BE2C (cell line): ENCODE measurements at regions not wholly inside any gene's neighbourhood (a gene's known extent, or its start where the extent isn't known, plus 50 kb on each side); places are given as distances from the start of the nearest gene placed in this dataset.

Source experiments
- DNase-seq: peaks from one replicate; pipeline ENCODE4 v3.0.0-alpha.2; 2020
- H3K27me3 ChIP-seq: fragments of 250-450 bp; sonication (Bioruptor Pico); 2 replicates; pipeline ENCODE4 v1.5.1; 2020; ENCODE audit warnings: mild to moderate bottlenecking
- H3K36me3 ChIP-seq: fragments of 250-450 bp; sonication (Bioruptor Pico); 2 replicates; pipeline ENCODE4 v1.5.1; 2020; ENCODE audit warnings: mild to moderate bottlenecking
- H3K4me1 ChIP-seq: fragments of 250-450 bp; sonication (Bioruptor Pico); 2 replicates; pipeline ENCODE4 v1.5.1; 2020
- H3K4me3 ChIP-seq: 2 replicates; pipeline ENCODE4 v1.5.1; 2011; ENCODE audit warnings: low read depth, low read length
- H3K9me3 ChIP-seq: fragments of 250-450 bp; sonication (Bioruptor Pico); 2 replicates; pipeline ENCODE4 v1.5.1; 2020
- CTCF ChIP-seq: IDR thresholded peaks from 2 replicates; pipeline ENCODE4 v1.5.1; 2012; ENCODE audit warnings: mild to moderate bottlenecking, low read depth, low read length

GRCh38 chr15:31901501-31901900 is 128.8 kb upstream of the CHRNA7 start:
- no peaks in the 10 kb centered on the region for H3K9me3 ChIP-seq
- H3K4me1 ChIP-seq: no peaks in the 10 kb centered on the region

GRCh38 chr15:31905054-31905453 is 125.3 kb upstream of the CHRNA7 start:
- no peak for DNase-seq
- H3K27me3 ChIP-seq: no peaks in the 10 kb centered on the region
- no peak overlapping the region for H3K4me3 ChIP-seq
- H3K4me1 ChIP-seq: no peaks in the 10 kb centered on the region
- no peaks in the 10 kb centered on the region for H3K36me3 ChIP-seq
- no peaks in the 10 kb centered on the region for H3K9me3 ChIP-seq
- no peak for TF ChIP-seq CTCF

More at GRCh38 chr15:31901501-31901900, 128.8 kb upstream of the CHRNA7 start:
- Histone ChIP-seq H3K4me3 (no peak overlapping the region), H3K36me3 (no peaks in the 10 kb centered on the region), H3K27me3 (no peaks in the 10 kb centered on the region)
- no peak for TF ChIP-seq CTCF
- DNase-seq: no peak

GRCh38 chr15:31925541-31925940 is 104.8 kb upstream of the CHRNA7 start:
- DNase-seq: no peak
- no peak for TF ChIP-seq CTCF
- peaks cover 34% of the 10 kb centered on the region for H3K27me3 ChIP-seq
- no peaks in the 10 kb centered on the region for H3K36me3 ChIP-seq
- no peaks in the 10 kb centered on the region for H3K4me1 ChIP-seq
- H3K4me3 ChIP-seq: no peak overlapping the region
- H3K9me3 ChIP-seq: no peaks in the 10 kb centered on the region

GRCh38 chr15:31930967-31931366 is 99.3 kb upstream of the CHRNA7 start:
- no peak overlapping the region for H3K4me3 ChIP-seq
- H3K27me3 ChIP-seq: peaks cover 46% of the 10 kb centered on the region
- no peaks in the 10 kb centered on the region for H3K36me3 ChIP-seq
- no peaks in the 10 kb centered on the region for H3K9me3 ChIP-seq
- no peaks in the 10 kb centered on the region for H3K4me1 ChIP-seq
- DNase-seq: no peak
- TF ChIP-seq CTCF: no peak

- no peaks in the 10 kb centered on the region for H3K4me1 ChIP-seq
- H3K4me3 ChIP-seq: no peak overlapping the region
Observed at GRCh38 chr15:31932576-31932975, 97.7 kb upstream of the CHRNA7 start.

GRCh38 chr15:31934821-31935220 is 95.5 kb upstream of the CHRNA7 start:
- Histone ChIP-seq H3K9me3 (no peaks in the 10 kb centered on the region), H3K4me1 (no peaks in the 10 kb centered on the region), H3K4me3 (no peak overlapping the region), H3K27me3 (peaks cover 29% of the 10 kb centered on the region), H3K36me3 (no peaks in the 10 kb centered on the region)
- no peak for DNase-seq
- no peak for TF ChIP-seq CTCF

More at GRCh38 chr15:31932576-31932975, 97.7 kb upstream of the CHRNA7 start:
- Histone ChIP-seq H3K9me3 (no peaks in the 10 kb centered on the region), H3K36me3 (no peaks in the 10 kb centered on the region), H3K27me3 (peaks cover 43% of the 10 kb centered on the region)
- TF ChIP-seq CTCF: no peak
- DNase-seq: no peak
